NCI-H2196 treated with DMSO at 0.1 percent for 48 hours (cell line): ENCODE measurements at regions not wholly inside any gene's neighbourhood (a gene's known extent, or its start where the extent isn't known, plus 50 kb on each side); places are given as distances from the start of the nearest gene placed in this dataset.
"Not testable (repeated sequence)": the region's sequence is repeated elsewhere in the genome, so short reads cannot be mapped to it uniquely, and the experiment has no call there.

Source experiments
- DNase-seq: peaks from one replicate; lab custom pipeline; 2025; ENCODE audit not compliant: unreplicated experiment; lab: John Stamatoyannopoulos, UW

- DNase-seq, result no peak
Observed at GRCh38 chr6:119678961-119679360, 329.4 kb upstream of the MAN1A1 start.

- no peak for DNase-seq
Observed at GRCh38 chr6:119677384-119677783, 327.8 kb upstream of the MAN1A1 start.

- no peak for DNase-seq
Observed at GRCh38 chr6:119676961-119677360, 327.4 kb upstream of the MAN1A1 start.

GRCh38 chr6:119676230-119676629 is 326.7 kb upstream of the MAN1A1 start:
- no peak for DNase-seq

GRCh38 chr6:119673741-119674140 is 324.2 kb upstream of the MAN1A1 start:
- DNase-seq, result no peak

GRCh38 chr6:119672725-119673124 is 323.2 kb upstream of the MAN1A1 start:
- DNase-seq, result no peak

DNA sequence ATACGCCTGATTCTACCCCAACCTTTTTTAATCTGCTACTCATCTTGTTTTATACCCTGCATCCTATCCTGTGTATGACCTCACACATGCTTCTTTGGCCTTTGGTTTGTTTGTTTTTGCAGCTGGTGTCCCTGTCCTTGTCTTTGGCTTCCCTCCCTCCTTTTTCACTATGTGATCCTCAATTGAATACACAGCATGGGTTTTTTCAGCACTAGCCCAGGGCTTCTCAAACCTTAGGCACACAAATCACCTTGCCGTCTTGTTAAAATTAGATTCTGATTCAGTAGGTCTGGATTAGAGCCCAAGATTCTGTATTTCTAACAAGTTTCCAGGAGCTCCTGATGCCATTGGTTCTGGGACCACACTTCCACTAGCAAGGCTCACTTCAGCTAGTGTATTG is 321.5 kb upstream of the MAN1A1 start:
- no peak for DNase-seq

DNA sequence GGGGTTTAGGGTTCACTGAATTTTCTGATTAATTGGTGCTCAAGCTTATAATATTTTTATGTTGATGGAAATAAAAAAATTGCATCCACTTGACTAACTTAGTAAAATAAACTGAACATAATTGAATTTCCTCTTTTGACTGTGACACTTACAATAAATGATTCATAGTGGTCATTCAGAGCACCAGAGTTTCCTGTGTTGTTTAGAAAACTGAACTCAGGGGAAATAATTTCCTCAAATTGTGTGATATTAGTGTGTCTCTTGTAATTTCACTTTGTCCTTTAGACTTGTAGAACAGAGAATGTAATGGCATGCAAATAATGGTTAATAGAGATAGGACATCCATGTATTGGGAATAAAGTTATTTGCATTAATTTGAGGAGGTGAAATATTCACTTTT is 319.7 kb upstream of the MAN1A1 start:
- DNase-seq, result no peak

DNA sequence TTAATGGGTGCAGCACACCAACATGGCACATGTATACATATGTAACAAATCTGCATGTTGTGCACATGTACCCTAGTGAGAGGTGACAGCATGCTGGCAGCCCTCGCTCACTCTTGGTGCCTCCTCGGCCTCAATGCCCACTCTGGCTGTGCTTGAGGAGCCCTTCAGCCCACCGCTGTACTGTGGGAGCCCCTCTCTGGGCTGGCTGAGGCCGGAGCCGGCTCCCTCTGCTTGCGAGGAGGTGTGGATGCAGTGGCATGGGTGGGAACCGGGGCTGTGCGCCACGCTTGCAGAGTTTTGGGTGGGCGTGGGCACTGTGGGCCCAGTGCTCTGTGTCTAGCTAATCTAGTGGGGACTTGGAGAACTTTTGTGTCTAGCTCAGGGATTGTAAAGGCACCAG is 315.9 kb upstream of the MAN1A1 start:
- not testable (repeated sequence) for DNase-seq

DNA sequence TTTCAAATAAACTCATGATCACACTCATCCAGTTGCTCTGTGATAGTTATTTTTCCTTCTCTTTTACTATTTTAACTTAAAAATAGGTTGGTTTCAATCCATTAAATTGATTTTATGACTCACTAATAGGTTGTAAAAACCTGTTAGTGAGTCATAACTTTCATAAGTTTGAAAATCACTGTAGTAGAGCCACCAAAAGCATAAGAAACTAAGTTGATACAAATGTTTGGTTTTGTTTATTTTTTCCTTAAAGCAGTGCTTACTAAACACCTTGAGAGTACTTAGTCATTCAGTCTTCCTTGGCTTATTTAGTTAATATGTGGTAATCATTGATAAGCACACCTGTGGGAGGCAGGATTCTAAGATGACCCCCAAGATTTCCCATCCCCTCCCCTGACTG is 312.1 kb upstream of the MAN1A1 start:
- no peak for DNase-seq

GRCh38 chr6:119661078-119661477 is 311.5 kb upstream of the MAN1A1 start:
- DNase-seq, result no peak

GRCh38 chr6:119658917-119659316 is 309.4 kb upstream of the MAN1A1 start:
- no peak for DNase-seq

- no peak for DNase-seq
Observed at GRCh38 chr6:119655124-119655523, 305.6 kb upstream of the MAN1A1 start.

DNA sequence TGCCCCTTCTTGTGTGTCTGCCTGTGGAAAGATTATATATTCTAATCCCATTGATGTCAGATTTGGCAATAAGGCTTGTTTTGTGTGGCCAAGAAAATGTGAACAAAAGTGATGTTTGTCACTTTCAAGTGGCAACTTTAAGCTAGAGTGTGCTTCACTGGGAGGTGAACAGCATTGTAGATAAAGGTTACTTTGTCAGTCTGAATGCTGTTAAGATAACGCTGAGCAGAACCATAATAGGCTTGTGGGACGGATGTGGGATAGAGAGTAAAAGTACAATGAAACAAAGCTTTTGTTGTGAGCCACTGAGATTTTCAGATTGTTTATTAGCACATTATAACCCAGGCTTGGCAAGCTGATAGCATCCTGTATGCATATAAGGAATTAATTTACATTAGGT is 303.8 kb upstream of the MAN1A1 start:
- no peak for DNase-seq

GRCh38 chr6:119649531-119649930 is 300.0 kb upstream of the MAN1A1 start:
- DNase-seq, result no peak

DNA sequence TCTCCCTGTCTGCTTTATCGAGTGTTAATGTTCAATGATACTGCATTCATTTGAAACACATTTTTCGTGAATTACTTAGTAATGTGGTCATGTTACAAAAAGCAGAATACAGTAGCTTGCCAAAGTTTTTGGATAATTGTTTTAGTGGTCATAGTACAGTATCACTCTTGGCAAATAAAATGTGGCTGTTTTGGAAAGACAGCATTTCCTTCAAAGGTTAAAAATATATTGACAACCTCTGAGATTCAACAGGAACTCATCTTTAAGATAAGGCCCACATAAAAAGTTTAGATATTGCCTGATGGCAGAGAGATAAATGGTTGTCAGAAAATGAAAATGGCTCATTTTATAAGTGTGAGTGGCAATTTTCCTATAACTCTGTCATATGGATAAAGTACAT is 297.7 kb upstream of the MAN1A1 start:
- DNase-seq, result no peak

- no peak for DNase-seq
Observed at GRCh38 chr6:119643876-119644275, 294.3 kb upstream of the MAN1A1 start.

- DNase-seq, result no peak
Observed at GRCh38 chr6:119637768-119638167, 288.2 kb upstream of the MAN1A1 start.

- no peak for DNase-seq
Observed at GRCh38 chr6:119636060-119636459, 286.5 kb upstream of the MAN1A1 start.

DNA sequence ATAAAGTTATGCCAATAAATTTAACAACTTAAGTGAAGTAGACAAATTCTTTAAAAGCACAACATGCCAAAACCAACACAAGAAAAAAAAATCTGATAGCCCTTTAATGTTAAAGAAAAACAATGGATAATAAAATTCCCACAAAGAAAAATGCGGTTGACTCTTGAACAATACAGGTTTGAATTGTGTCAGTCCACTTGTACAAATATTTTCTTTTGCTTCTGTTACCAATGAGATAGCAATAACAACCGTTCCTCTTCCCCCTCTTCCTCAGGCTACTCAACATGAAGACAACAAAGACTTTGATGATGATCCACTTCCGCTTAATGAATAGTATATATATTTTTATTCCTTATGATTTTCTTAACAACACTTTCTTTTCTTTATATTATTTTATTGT is 283.9 kb upstream of the MAN1A1 start:
- no peak for DNase-seq

DNA sequence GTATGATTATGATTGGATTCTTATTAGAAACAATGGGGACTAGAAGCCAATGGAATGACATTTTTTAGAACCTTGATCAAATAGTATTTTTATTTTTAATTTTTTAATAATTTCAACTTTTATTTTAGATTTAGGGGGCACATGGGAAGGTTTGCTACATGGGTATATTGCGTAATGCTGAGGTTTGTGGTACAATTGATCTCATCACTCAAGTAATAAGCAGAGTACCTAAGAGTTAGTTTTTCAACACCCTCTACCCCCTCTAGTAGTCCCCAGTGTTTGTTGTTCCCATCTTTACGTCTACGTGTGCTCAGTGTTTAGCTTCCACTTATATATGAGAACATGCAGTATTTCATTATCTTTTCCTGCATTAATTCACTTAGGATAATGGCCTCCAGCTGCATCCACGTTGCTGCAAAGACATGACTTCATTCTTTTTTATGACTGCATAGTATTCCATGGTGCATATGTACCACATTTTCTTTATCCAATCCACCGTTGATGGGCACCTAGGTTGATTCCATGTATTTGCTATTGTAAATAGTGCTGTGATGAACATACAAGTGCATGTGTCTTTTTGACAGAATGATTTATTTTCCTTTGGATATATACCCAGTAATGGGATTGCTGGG is 281.1 kb upstream of the MAN1A1 start:
- DNase-seq, result no peak

- no peak for DNase-seq
Observed at GRCh38 chr6:119628691-119629594, 279.4 kb upstream of the MAN1A1 start.
